Ishikawa (cell line): ENCODE measurements at regions not wholly inside any gene's neighbourhood (a gene's known extent, or its start where the extent isn't known, plus 50 kb on each side); places are given as distances from the start of the nearest gene placed in this dataset.

Experiments used
- CEBPB ChIP-seq: IDR thresholded peaks from 2 replicates; pipeline ENCODE4 v1.6.1; 2012
- CREB1 ChIP-seq: IDR thresholded peaks from 2 replicates; pipeline ENCODE4 v1.6.1; 2012; ENCODE audit warnings: low read depth
- EGR1 ChIP-seq: IDR thresholded peaks from 2 replicates; pipeline ENCODE4 v1.6.1; 2012
- EP300 ChIP-seq: IDR thresholded peaks from 2 replicates; pipeline ENCODE4 v1.6.1; 2012; ENCODE audit warnings: borderline replicate concordance
- FOXM1 ChIP-seq: IDR thresholded peaks from 2 replicates; pipeline ENCODE4 v1.6.1; 2012; ENCODE audit warnings: low read depth, borderline replicate concordance
- MAX ChIP-seq: IDR thresholded peaks from 2 replicates; pipeline ENCODE4 v1.6.1; 2012
- NFIC ChIP-seq: IDR thresholded peaks from 2 replicates; pipeline ENCODE4 v1.6.1; 2012
- RAD21 ChIP-seq: IDR thresholded peaks from 2 replicates; pipeline ENCODE4 v1.6.1; 2012; ENCODE audit warnings: low read depth
- REST ChIP-seq: IDR thresholded peaks from 2 replicates; pipeline ENCODE4 v1.6.1; 2012; ENCODE audit warnings: low read depth, mild to moderate bottlenecking
- TAF1 ChIP-seq: IDR thresholded peaks from 2 replicates; pipeline ENCODE4 v1.6.1; 2012; ENCODE audit warnings: low read depth, mild to moderate bottlenecking
- TCF12 ChIP-seq: IDR thresholded peaks from 2 replicates; pipeline ENCODE4 v1.6.1; 2012; ENCODE audit warnings: low read depth
- TEAD4 ChIP-seq: IDR thresholded peaks from 2 replicates; pipeline ENCODE4 v1.6.1; 2012
- USF1 ChIP-seq: IDR thresholded peaks from 2 replicates; pipeline ENCODE4 v1.6.1; 2012
- YY1 ChIP-seq: IDR thresholded peaks from 2 replicates; pipeline ENCODE4 v1.6.1; 2012; ENCODE audit warnings: low read depth
- ZBTB7A ChIP-seq: IDR thresholded peaks from 2 replicates; pipeline ENCODE4 v1.6.1; 2012; ENCODE audit warnings: low read depth

- TF ChIP-seq TEAD4 (peak; percentile 67), USF1 (0 out of 2 replicates have a peak, but pooled peaks have one; percentile 5), NFIC (peak; percentile 66), RAD21 (no peak)
Measured at GRCh38 chr3:177813322-177813721, 616.0 kb upstream of the TBL1XR1 start.

- no peak for TF ChIP-seq ZBTB7A
- peak; percentile 34 for TF ChIP-seq RAD21
- TF ChIP-seq TEAD4, result peak; percentile 94
- TF ChIP-seq TAF1, result no peak
- peak; percentile 48; the same call in 1 of the 2 replicates for TF ChIP-seq YY1
- TF ChIP-seq NFIC, result peak; percentile 96
- TF ChIP-seq FOXM1, result peak; percentile 87
- peak; percentile 89 for TF ChIP-seq EP300
- peak; percentile 93 for TF ChIP-seq CEBPB
- no peak for TF ChIP-seq EGR1
- no peak for TF ChIP-seq USF1
- peak; percentile 89 for TF ChIP-seq TCF12
- peak; percentile 75; the same call in 1 of the 2 replicates for TF ChIP-seq MAX
Measured at GRCh38 chr3:177816667-177817208, 619.5 kb upstream of the TBL1XR1 start.

GRCh38 chr3:177817751-177818150 is 620.5 kb upstream of the TBL1XR1 start:
- no peak for TF ChIP-seq ZBTB7A

- TF ChIP-seq EP300 (no peak), ZBTB7A (no peak), NFIC (no peak), USF1 (no peak), EGR1 (no peak), REST (no peak), FOXM1 (no peak), TAF1 (no peak), YY1 (no peak), TEAD4 (no peak), RAD21 (no peak), MAX (no peak), CREB1 (no peak)
Measured at GRCh38 chr3:177818712-177819240, 621.5 kb upstream of the TBL1XR1 start.

GRCh38 chr3:177820683-177821316 is 623.5 kb upstream of the TBL1XR1 start:
- TF ChIP-seq TEAD4, result no peak
- no peak for TF ChIP-seq CREB1
- no peak for TF ChIP-seq MAX
- TF ChIP-seq FOXM1, result no peak
- no peak for TF ChIP-seq YY1
- TF ChIP-seq TAF1, result no peak
- TF ChIP-seq USF1, result no peak
- no peak for TF ChIP-seq CEBPB
- TF ChIP-seq NFIC, result no peak
- TF ChIP-seq REST, result no peak
- TF ChIP-seq RAD21, result no peak
- no peak for TF ChIP-seq ZBTB7A
- TF ChIP-seq EP300, result no peak
- TF ChIP-seq EGR1, result no peak
- no peak for TF ChIP-seq TCF12
